HUES64 (cell line): ENCODE measurements at regions not wholly inside any gene's neighbourhood (a gene's known extent, or its start where the extent isn't known, plus 50 kb on each side); places are given as distances from the start of the nearest gene placed in this dataset.

Experiments
- H3K27ac ChIP-seq: 2 replicates; pipeline ENCODE4 v1.7.0; 2013; ENCODE audit warnings: low read depth, low read length, inconsistent platforms
- H3K27me3 ChIP-seq: 2 replicates; pipeline ENCODE4 v1.6.1; 2013; ENCODE audit warnings: mild to moderate bottlenecking, low read length; ENCODE audit not compliant: insufficient read depth
- H3K36me3 ChIP-seq: 2 replicates; pipeline ENCODE4 v1.6.1; 2013; ENCODE audit warnings: mild to moderate bottlenecking, low read length; ENCODE audit not compliant: insufficient read depth
- H3K4me1 ChIP-seq: 2 replicates; pipeline ENCODE4 v1.6.1; 2013; ENCODE audit warnings: mild to moderate bottlenecking, low read length, moderate library complexity; ENCODE audit not compliant: insufficient read depth
- H3K4me3 ChIP-seq: 2 replicates; pipeline ENCODE4 v1.5.1; 2013; ENCODE audit warnings: mild to moderate bottlenecking, low read length, moderate library complexity
- H3K9ac ChIP-seq: 2 replicates; pipeline ENCODE4 v1.6.1; 2013; ENCODE audit warnings: mild to moderate bottlenecking, low read depth, low read length
- H3K9me3 ChIP-seq: 2 replicates; pipeline ENCODE4 v1.6.1; 2013; ENCODE audit warnings: low read depth, low read length; ENCODE audit not compliant: insufficient read depth
- WGBS: fragments of 150-250, 120-280 bp; methylation state at CpG from one replicate; pipeline ENCODE4 v1.1.7; 2013; ENCODE audit warnings: missing lambda C conversion rate; 5-methylcytosine and 5-hydroxymethylcytosine counted together

- H3K27me3 ChIP-seq: no peaks in the 10 kb centered on the region
- peaks cover 25% of the 10 kb centered on the region for H3K4me1 ChIP-seq
- no peak overlapping the region for H3K27ac ChIP-seq
- H3K4me3 ChIP-seq: no peak overlapping the region
- no peaks in the 10 kb centered on the region for H3K9me3 ChIP-seq
- H3K9ac ChIP-seq: no peak overlapping the region
- 65% methylated on average over 4 of the region's 4 CpGs for WGBS
- no peaks in the 10 kb centered on the region for H3K36me3 ChIP-seq
Observed at GRCh38 chr7:94054130-94054529, 50.0 kb upstream of the BET1 start.

GRCh38 chr7:94055963-94056362, 51.8 kb upstream of the BET1 start:
- Histone ChIP-seq H3K4me3 (no peak overlapping the region), H3K27me3 (no peaks in the 10 kb centered on the region), H3K9me3 (no peaks in the 10 kb centered on the region), H3K9ac (no peak overlapping the region), H3K4me1 (peaks cover 15% of the 10 kb centered on the region), H3K27ac (no peak overlapping the region), H3K36me3 (no peaks in the 10 kb centered on the region)

GRCh38 chr7:94056796-94057207, 52.6 kb upstream of the BET1 start:
- H3K9ac ChIP-seq: no peak overlapping the region
- H3K36me3 ChIP-seq: no peaks in the 10 kb centered on the region
- H3K4me3 ChIP-seq: no peak overlapping the region
- peaks cover 15% of the 10 kb centered on the region for H3K4me1 ChIP-seq
- no peaks in the 10 kb centered on the region for H3K27me3 ChIP-seq
- 43% methylated on average over 3 of the region's 3 CpGs for WGBS
- H3K9me3 ChIP-seq: no peaks in the 10 kb centered on the region
- no peak overlapping the region for H3K27ac ChIP-seq

- no peaks in the 10 kb centered on the region for H3K36me3 ChIP-seq
- no peak overlapping the region for H3K9ac ChIP-seq
- H3K4me1 ChIP-seq: peaks cover 10% of the 10 kb centered on the region
- no peak overlapping the region for H3K27ac ChIP-seq
- WGBS: 95% methylated on average over 4 of the region's 4 CpGs
- H3K9me3 ChIP-seq: no peaks in the 10 kb centered on the region
- H3K4me3 ChIP-seq: no peak overlapping the region
- no peaks in the 10 kb centered on the region for H3K27me3 ChIP-seq
Observed at GRCh38 chr7:94057955-94058354, 53.8 kb upstream of the BET1 start.

- H3K4me3 ChIP-seq: no peak overlapping the region
- H3K36me3 ChIP-seq: no peaks in the 10 kb centered on the region
- no peaks in the 10 kb centered on the region for H3K27me3 ChIP-seq
- no peak overlapping the region for H3K27ac ChIP-seq
- 79% methylated on average over 5 of the region's 5 CpGs for WGBS
- H3K9me3 ChIP-seq: no peaks in the 10 kb centered on the region
- peaks cover 3% of the 10 kb centered on the region; the same call in 1 of the 2 replicates for H3K4me1 ChIP-seq
- H3K9ac ChIP-seq: no peak overlapping the region
Observed at GRCh38 chr7:94059746-94060145, 55.6 kb upstream of the BET1 start.

GRCh38 chr7:94060752-94061151, 56.6 kb upstream of the BET1 start:
- Histone ChIP-seq H3K27ac (no peak overlapping the region), H3K27me3 (no peaks in the 10 kb centered on the region), H3K4me1 (peaks cover 3% of the 10 kb centered on the region; the same call in 1 of the 2 replicates), H3K9ac (no peak overlapping the region), H3K4me3 (no peak overlapping the region), H3K36me3 (no peaks in the 10 kb centered on the region), H3K9me3 (no peaks in the 10 kb centered on the region)
- WGBS: 91% methylated on average over 5 of the region's 5 CpGs

- Histone ChIP-seq H3K4me1 (peaks cover 3% of the 10 kb centered on the region; the same call in 1 of the 2 replicates), H3K9ac (no peak overlapping the region), H3K27ac (no peak overlapping the region), H3K27me3 (no peaks in the 10 kb centered on the region), H3K36me3 (no peaks in the 10 kb centered on the region), H3K4me3 (no peak overlapping the region), H3K9me3 (no peaks in the 10 kb centered on the region)
- 89% methylated on average over 2 of the region's 3 CpGs for WGBS
Observed at GRCh38 chr7:94061326-94061725, 57.2 kb upstream of the BET1 start.

- Histone ChIP-seq H3K27ac (no peak overlapping the region), H3K4me3 (no peak overlapping the region), H3K36me3 (no peaks in the 10 kb centered on the region), H3K9me3 (no peaks in the 10 kb centered on the region), H3K9ac (no peak overlapping the region), H3K4me1 (no peaks in the 10 kb centered on the region), H3K27me3 (no peaks in the 10 kb centered on the region)
- WGBS: 97% methylated on average over 1 of the region's 3 CpGs
Observed at GRCh38 chr7:94062372-94062771, 58.2 kb upstream of the BET1 start.

- no peaks in the 10 kb centered on the region for H3K27me3 ChIP-seq
- H3K36me3 ChIP-seq: no peaks in the 10 kb centered on the region
- H3K9ac ChIP-seq: no peak overlapping the region
- no peaks in the 10 kb centered on the region for H3K9me3 ChIP-seq
- no peak overlapping the region for H3K4me3 ChIP-seq
- no peak overlapping the region for H3K27ac ChIP-seq
- H3K4me1 ChIP-seq: no peaks in the 10 kb centered on the region
- WGBS: 82% methylated on average over 4 of the region's 4 CpGs
Observed at GRCh38 chr7:94064541-94065191, 60.5 kb upstream of the BET1 start.

- Histone ChIP-seq H3K27me3 (no peaks in the 10 kb centered on the region), H3K4me1 (no peaks in the 10 kb centered on the region), H3K36me3 (no peaks in the 10 kb centered on the region), H3K27ac (no peak overlapping the region), H3K4me3 (no peak overlapping the region), H3K9me3 (no peaks in the 10 kb centered on the region), H3K9ac (no peak overlapping the region)
- no CpG with 5 or more reads among the region's 1 CpG for WGBS
Observed at GRCh38 chr7:94067047-94067446, 62.9 kb upstream of the BET1 start.

GRCh38 chr7:94067506-94067905, 63.4 kb upstream of the BET1 start:
- 91% methylated on average over 3 of the region's 3 CpGs for WGBS
- H3K4me1 ChIP-seq: no peaks in the 10 kb centered on the region

GRCh38 chr7:94069162-94069739, 65.1 kb upstream of the BET1 start:
- WGBS: 80% methylated on average over 7 of the region's 7 CpGs
- no peaks in the 10 kb centered on the region for H3K9me3 ChIP-seq
- no peak overlapping the region for H3K9ac ChIP-seq
- no peak overlapping the region for H3K27ac ChIP-seq
- no peaks in the 10 kb centered on the region for H3K27me3 ChIP-seq
- H3K4me1 ChIP-seq: no peaks in the 10 kb centered on the region
- no peak overlapping the region for H3K4me3 ChIP-seq
- H3K36me3 ChIP-seq: no peaks in the 10 kb centered on the region

More at GRCh38 chr7:94067506-94067905, 63.4 kb upstream of the BET1 start:
- no peaks in the 10 kb centered on the region for H3K9me3 ChIP-seq
- no peaks in the 10 kb centered on the region for H3K36me3 ChIP-seq
- H3K4me3 ChIP-seq: no peak overlapping the region
- H3K27ac ChIP-seq: no peak overlapping the region
- no peak overlapping the region for H3K9ac ChIP-seq
- no peaks in the 10 kb centered on the region for H3K27me3 ChIP-seq
